Stimulated activated CD4-positive, alpha-beta T cell treated with anti-CD3 and anti-CD28 coated beads, Interleukin-2, amount 100 ng/mL, for 24 hours (primary cell): ENCODE measurements at regions not wholly inside any gene's neighbourhood (a gene's known extent, or its start where the extent isn't known, plus 50 kb on each side); places are given as distances from the start of the nearest gene placed in this dataset.

ENCODE experiments used
- DNase-seq, 2 donors: peaks; one replicate each; pipeline ENCODE4 v3.0.0-alpha.2; 2020

DNA sequence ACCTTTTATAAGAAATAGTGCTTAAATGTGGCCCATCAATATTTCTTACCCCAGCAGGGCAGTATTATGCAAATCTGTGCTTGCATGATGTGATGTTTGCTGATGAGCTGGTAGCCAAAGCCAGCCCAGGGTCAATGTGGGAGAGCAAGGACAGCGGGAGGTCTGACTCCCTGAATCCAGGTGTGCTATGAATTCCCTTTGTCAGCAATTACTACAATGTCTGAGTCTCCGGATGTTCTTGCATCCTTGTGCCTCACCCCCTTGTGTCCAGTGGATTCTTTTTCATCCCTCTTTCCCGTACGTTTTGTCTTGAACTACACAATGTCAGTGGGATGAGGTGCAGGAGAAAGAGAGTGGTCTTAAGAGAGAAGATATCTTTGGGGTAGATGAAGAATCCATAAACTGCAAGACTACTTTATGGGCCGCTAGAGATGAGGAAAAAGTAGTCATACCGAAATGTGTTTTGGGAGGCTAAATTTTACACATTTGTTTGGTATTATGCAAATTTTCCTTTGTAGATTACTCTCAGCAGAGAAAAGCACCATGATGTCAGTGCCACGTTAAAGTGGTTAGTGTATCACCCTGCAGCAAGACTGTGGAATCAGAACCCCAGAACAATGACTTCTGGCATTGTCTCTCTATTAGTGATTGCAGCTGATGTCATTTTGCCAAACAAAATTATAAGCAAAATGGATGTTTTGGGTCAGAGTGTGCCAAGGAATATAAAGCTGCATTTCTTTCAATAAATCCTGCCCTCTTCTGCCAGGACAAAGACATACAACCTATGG is 53.5 kb upstream of the TSHZ3 start:
- DNase-seq = no peak

- no peak for DNase-seq
Measured at GRCh38 chr19:31406106-31406505, 56.9 kb upstream of the TSHZ3 start.

GRCh38 chr19:31408460-31409124 is 59.4 kb upstream of the TSHZ3 start:
- no peak for DNase-seq

- no peak for DNase-seq
Measured at GRCh38 chr19:31413353-31413752, 64.1 kb upstream of the TSHZ3 start.

GRCh38 chr19:31415322-31415721 is 66.1 kb upstream of the TSHZ3 start:
- DNase-seq = no peak

GRCh38 chr19:31416548-31416947 is 67.3 kb upstream of the TSHZ3 start:
- no peak for DNase-seq

DNA sequence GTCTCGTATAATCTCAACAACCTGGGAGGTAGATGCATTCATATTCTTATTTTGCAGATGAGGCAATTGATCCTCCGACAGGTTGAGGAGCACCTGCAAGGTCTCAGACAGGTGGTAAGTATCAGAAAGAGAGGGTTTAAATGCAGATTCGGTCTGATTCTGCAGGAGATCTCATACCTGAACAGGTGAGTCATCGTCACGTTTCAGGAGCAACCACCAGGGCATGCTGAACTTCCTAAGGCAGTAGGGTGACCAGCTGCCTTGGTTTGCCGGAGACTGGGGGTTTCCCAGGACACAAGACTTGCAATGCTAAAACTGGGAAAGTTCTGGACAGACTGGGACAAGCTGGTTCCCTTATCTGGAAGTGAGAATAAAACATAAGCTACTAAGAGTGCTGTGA is 68.8 kb upstream of the TSHZ3 start:
- DNase-seq = no peak

GRCh38 chr19:31418692-31419430 is 69.6 kb upstream of the TSHZ3 start:
- no peak for DNase-seq

- no peak for DNase-seq
Measured at GRCh38 chr19:31419871-31420445, 70.7 kb upstream of the TSHZ3 start.

GRCh38 chr19:31421082-31421481 is 71.8 kb upstream of the TSHZ3 start:
- DNase-seq = no peak

- no peak for DNase-seq
Measured at GRCh38 chr19:31421856-31422255, 72.6 kb upstream of the TSHZ3 start.

GRCh38 chr19:31423896-31424295 is 74.7 kb upstream of the TSHZ3 start:
- no peak for DNase-seq

DNA sequence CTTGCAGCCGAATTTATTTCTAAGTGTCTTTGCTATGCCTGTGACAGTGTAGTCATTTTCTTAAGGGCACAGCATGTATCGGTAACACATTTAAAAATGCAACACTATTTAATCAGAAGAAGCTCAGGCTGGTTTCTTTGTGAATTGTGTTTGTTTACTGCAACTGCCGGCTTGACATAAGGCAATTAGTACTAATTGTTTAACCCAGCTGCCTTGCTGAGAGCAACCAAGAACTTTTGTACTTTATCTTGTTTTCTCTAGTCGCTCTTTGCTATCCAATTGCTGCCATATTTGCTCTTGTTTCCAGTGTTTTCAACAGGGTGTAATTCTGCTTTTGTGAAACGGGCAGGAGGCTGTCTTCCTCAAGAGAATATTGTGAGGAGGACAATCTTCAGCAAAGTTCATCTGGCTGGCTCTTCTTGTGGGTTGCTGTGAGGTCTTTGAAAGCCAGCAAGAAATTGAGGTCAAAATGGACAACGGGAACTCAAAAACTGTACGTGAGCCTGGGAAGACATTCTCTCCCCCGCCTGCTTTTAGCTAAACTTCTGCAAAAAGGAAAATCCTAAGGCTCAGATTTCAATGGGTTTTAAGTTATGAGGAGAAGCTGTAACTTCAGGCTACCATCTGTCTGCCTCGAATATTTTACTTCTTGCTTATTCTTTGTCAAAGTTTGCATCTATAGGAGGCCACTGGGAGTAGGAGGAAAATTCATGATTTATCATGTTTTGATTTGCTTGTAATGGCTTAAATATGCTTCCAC is 75.8 kb upstream of the TSHZ3 start:
- no peak for DNase-seq

DNA sequence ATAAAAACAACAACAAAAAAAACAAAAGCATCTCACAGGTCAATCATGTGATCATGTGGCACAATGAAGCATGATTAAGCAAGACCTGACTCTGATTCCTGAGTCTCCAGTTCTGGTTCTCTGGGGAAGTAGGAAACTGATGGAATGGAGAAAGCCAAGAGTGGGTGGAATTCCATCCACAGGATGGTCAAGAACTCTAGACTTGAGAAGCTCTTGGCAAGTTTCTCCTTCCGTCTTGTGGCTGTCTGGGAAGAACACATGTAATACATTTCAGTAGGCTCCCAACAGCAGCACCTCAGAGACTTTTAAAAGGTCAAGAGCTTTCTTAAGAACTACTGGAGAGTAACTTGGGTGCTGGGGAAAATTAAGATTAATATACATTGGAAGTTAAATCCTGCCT is 78.6 kb upstream of the TSHZ3 start:
- no peak for DNase-seq

DNA sequence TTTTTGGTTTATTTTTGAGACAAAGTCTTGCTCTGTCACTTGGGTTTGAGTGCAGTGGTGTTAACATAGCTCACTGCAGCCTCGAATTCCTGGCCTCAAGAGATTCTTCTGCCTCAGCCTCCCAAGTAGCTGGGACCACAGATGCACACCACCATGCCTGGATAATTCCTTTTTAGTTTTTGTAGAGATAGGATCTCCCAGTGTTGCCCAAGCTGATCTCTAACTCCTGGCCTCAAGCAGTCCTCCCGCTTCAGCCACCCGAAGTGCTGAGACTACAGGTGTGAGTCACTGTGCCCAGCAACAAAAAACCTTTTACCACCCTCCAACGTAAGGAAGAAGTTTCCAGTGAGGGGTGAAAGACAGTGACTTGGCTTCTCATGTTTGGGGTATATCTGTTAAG is 81.1 kb upstream of the TSHZ3 start:
- DNase-seq = no peak

DNA sequence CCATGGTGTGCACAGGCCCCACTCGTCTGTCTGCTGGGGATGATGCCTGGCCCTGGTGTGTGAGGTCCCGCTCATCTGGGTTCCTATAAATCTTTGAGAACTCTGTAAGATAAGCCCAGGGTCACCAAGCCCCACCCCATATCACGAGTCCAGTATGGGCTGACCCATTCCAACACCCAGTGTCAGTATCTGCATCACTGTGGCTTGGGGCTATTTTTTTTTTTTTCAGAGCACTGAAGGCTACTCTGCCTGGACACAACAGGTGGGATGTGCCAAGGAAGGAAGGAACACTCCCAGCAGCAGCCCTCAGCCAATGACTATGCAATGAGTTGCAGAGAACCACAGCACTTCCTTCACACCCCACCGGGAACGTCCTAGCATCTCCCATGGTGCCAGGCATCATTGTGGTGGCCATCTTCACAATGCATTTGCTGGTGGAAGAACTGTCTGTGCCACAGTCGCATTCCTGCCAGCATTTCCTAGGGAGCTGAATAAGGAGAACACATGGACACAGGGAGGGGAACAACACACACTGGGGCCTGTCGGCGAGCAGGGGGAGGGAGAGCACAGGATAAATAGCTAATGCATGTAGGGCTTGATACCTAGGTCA is 83.1 kb upstream of the TSHZ3 start:
- no peak for DNase-seq

GRCh38 chr19:31436121-31436776 is 87.0 kb upstream of the TSHZ3 start:
- DNase-seq = no peak

DNA sequence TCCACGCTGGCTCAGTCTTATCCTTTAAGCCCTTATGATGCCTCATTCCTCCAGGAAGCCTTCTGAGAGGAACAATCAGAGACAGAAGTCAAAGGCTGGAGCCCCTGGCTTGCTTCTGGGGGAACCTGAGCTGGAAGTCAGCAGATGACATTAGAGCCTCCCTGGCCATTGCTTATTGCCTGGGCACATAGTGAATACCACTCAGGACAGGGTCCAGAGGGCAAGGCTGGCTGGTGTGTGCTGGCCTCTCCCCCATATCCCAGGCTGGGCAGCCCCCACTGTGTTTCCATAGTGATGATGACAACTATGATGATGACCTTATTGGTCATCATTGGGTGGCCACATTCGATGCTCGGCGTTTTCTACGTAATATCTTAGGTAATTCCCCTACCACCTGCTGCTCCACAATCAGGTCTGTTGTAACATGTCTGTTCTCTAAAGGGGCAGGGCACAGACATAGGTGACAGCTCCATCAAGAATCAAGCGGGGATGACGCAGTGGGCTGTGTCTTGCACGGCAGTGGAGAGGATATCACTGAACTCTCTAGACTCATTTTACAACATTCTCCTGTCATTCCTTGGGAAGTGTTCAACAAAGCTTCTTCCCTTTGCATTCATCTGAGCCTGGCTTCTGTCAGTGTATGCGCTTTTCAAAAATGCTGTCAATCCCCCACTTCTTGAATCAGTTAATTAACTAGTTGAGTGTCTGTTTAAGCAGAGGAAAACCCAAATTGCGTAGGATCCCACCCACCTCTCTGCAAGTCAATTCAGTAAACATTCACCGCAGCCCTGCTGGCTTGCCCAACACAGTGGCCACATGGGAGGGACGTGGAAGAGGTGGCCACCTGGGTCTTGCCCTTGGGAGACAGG is 89.4 kb upstream of the TSHZ3 start:
- no peak for DNase-seq

GRCh38 chr19:31439270-31439573 is 90.0 kb upstream of the TSHZ3 start:
- DNase-seq = no peak

DNA sequence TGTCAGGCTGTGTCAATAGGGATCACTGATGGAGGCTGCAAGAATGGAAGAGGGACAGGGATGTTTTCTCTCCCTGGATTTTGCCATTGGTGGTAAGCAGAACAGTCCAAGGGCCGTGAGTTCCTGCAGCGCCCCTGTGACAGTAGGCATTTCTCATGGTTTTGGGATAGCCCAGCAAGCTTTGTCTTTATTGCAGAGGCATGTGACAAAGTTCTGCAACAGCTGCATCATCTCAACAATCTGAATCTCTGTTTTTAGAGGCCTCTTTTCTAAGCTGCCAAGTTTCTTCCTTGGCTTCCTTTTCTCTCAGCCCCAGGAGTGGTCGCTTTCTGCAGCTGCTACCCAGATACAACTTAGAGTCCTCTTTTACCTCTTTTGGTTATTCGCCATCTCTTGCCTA is 95.7 kb upstream of the TSHZ3 start:
- DNase-seq = no peak

DNA sequence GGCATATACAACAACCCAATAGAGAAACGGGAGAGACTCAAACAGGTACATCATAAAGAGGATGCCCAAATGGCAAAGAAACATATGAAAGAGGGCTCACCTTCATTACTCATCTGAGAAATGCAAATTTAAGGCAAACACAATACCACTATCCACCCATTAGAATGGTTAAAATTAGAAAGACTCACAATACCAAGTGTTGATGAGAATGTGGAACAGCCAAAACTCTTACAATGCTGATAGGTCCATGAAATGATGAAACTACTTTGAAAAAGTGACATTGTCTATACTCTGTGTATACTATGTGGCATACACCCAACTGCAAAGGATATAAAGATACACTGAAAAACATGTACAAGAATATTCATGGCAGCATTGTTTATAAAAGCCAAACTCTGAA is 96.2 kb upstream of the TSHZ3 start:
- no peak for DNase-seq
